Fibroblast of lung (primary cell): ENCODE measurements at regions not wholly inside any gene's neighbourhood (a gene's known extent, or its start where the extent isn't known, plus 50 kb on each side); places are given as distances from the start of the nearest gene placed in this dataset.

ENCODE experiments used
- DNase-seq, 2 donors: peaks; one replicate each; pipeline versions ENCODE4 v3.0.0 to v3.0.0-alpha.2; 2010; ENCODE audit warnings: low read depth in 2 of 2
- H2AFZ ChIP-seq: 2 replicates; pipeline ENCODE4 v1.5.1; 2012; ENCODE audit warnings: low read length, control low read depth, inconsistent platforms
- H3K27ac ChIP-seq: 2 replicates; pipeline ENCODE4 v1.5.1; 2011; ENCODE audit warnings: low read length, control low read depth; ENCODE audit not compliant: insufficient read depth
- H3K27me3 ChIP-seq: 2 replicates; pipeline ENCODE4 v1.5.1; 2011; ENCODE audit warnings: mild to moderate bottlenecking, low read length; ENCODE audit not compliant: control insufficient read depth, insufficient read depth
- H3K36me3 ChIP-seq: 2 replicates; pipeline ENCODE4 v1.5.1; 2011; ENCODE audit warnings: low read length; ENCODE audit not compliant: control insufficient read depth, insufficient read depth
- H3K4me1 ChIP-seq: 2 replicates; pipeline ENCODE4 v1.5.1; 2011; ENCODE audit warnings: low read length; ENCODE audit not compliant: control insufficient read depth, insufficient read depth; ENCODE audit errors: extremely low read depth
- H3K4me2 ChIP-seq: 2 replicates; pipeline ENCODE4 v1.5.1; 2011; ENCODE audit warnings: low read length, control low read depth; ENCODE audit not compliant: insufficient read depth; ENCODE audit errors: extremely low read depth
- H3K4me3 ChIP-seq, 4 experiments: fragments of 200-600 bp in 1 of 4; sonication (generic) in 1 of 4; replicated peaks in 1 of 4; 2 replicates each; pipeline ENCODE4 v1.5.1; 2011 to 2016; ENCODE audit warnings: low read length in 4 of 4, low read depth in 3 of 4, mild to moderate bottlenecking in 3 of 4, control low read depth in 2 of 4, inconsistent platforms in 1 of 4, mixed read lengths in 1 of 4; ENCODE audit not compliant: insufficient read depth in 1 of 4; ENCODE audit errors: control extremely low read depth in 1 of 4
- H3K79me2 ChIP-seq: 2 replicates; pipeline ENCODE4 v1.5.1; 2012; ENCODE audit warnings: mild to moderate bottlenecking, low read length, inconsistent platforms; ENCODE audit not compliant: control insufficient read depth, insufficient read depth
- H3K9ac ChIP-seq: 2 replicates; pipeline ENCODE4 v1.5.1; 2011; ENCODE audit warnings: mild to moderate bottlenecking, low read length, control low read depth; ENCODE audit not compliant: insufficient read depth
- H3K9me3 ChIP-seq: 2 replicates; pipeline ENCODE4 v1.5.1; 2012; ENCODE audit warnings: low read depth, low read length; ENCODE audit not compliant: control insufficient read depth, insufficient read depth
- H4K20me1 ChIP-seq: 2 replicates; pipeline ENCODE4 v1.5.1; 2011; ENCODE audit warnings: low read length; ENCODE audit not compliant: control insufficient read depth, insufficient read depth; ENCODE audit errors: extremely low read depth
- CTCF ChIP-seq, 2 donors: IDR thresholded peaks in 1 of 2; conservative IDR thresholded peaks in 1 of 2; 1 replicate in 1 of 2; 2 replicates in 1 of 2; pipeline ENCODE4 v1.5.1; 2011 to 2012; ENCODE audit warnings: low read length in 2 of 2, control low read depth in 1 of 2, inconsistent platforms in 1 of 2, low read depth in 1 of 2, mild to moderate bottlenecking in 1 of 2
- EZH2 ChIP-seq: IDR thresholded peaks from 2 replicates; pipeline ENCODE4 v1.5.1; 2012; ENCODE audit warnings: low read length, control low read depth, mild to moderate bottlenecking; ENCODE audit errors: missing control alignments

DNA sequence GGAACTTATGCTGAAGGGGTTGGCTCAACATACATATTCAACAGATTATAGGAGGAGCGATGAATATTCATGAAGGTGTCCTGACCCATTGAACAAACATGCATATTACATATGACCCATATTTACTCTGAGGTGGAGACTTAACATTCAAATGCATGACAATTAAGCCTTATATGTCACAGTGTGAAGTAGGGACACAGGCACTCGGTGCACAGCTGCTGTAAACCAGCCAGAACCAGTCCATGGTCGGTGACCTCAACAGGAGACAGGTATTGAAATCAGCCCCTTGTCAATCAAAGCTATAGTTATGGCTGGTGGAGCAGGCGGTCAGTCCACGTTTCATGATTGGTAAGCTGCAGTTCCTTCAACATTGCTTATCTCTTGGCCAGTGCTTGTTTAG, 347.3 kb downstream of the THBS2 start:
- Histone ChIP-seq H3K4me1 (no peaks in the 10 kb centered on the region), H3K4me2 (no peak overlapping the region), H3K27ac (no peak overlapping the region), H4K20me1 (no peaks in the 10 kb centered on the region), H3K79me2 (no peaks in the 10 kb centered on the region), H3K9me3 (no peaks in the 10 kb centered on the region), H3K27me3 (no peaks in the 10 kb centered on the region), H3K4me3 (no peak overlapping the region), H3K9ac (no peak overlapping the region), H2AFZ (no peak overlapping the region), H3K36me3 (no peaks in the 10 kb centered on the region)
- no peak for DNase-seq
- TF ChIP-seq EZH2 (no peak), CTCF (conservative IDR thresholded peaks at IDR 0.05 in 1 of 2, IDR thresholded peaks at IDR 0.05 in 1 of 2; ENCODE audit: low read depth in 1 of 2, low read length in 2 of 2) (no peak)

GRCh38 chr6:168905451-168906090, 348.1 kb downstream of the THBS2 start:
- Histone ChIP-seq H2AFZ (no peak overlapping the region), H3K27ac (no peak overlapping the region), H3K9ac (no peak overlapping the region), H3K79me2 (no peaks in the 10 kb centered on the region), H3K4me3 (no peak overlapping the region), H3K4me1 (no peaks in the 10 kb centered on the region), H3K9me3 (no peaks in the 10 kb centered on the region), H4K20me1 (no peaks in the 10 kb centered on the region), H3K36me3 (no peaks in the 10 kb centered on the region), H3K4me2 (no peak overlapping the region), H3K27me3 (no peaks in the 10 kb centered on the region)
- no peak for TF ChIP-seq CTCF (conservative IDR thresholded peaks at IDR 0.05 in 1 of 2, IDR thresholded peaks at IDR 0.05 in 1 of 2; ENCODE audit: low read depth in 1 of 2, low read length in 2 of 2)
- TF ChIP-seq EZH2 = no peak
- peak; percentile 9 to 41 for DNase-seq

GRCh38 chr6:168903613-168904345, 349.9 kb downstream of the THBS2 start:
- no peak for TF ChIP-seq EZH2
- TF ChIP-seq CTCF (conservative IDR thresholded peaks at IDR 0.05 in 1 of 2, IDR thresholded peaks at IDR 0.05 in 1 of 2; ENCODE audit: low read depth in 1 of 2, low read length in 2 of 2) = no peak
- Histone ChIP-seq H3K4me1 (no peaks in the 10 kb centered on the region), H3K4me3 (no peak overlapping the region), H2AFZ (no peak overlapping the region), H3K9ac (no peak overlapping the region), H3K9me3 (no peaks in the 10 kb centered on the region), H3K4me2 (no peak overlapping the region), H3K27me3 (no peaks in the 10 kb centered on the region), H3K36me3 (no peaks in the 10 kb centered on the region), H3K79me2 (no peaks in the 10 kb centered on the region), H3K27ac (no peak overlapping the region), H4K20me1 (no peaks in the 10 kb centered on the region)
- DNase-seq = no peak
